EL (cell line): ENCODE measurements at regions not wholly inside any gene's neighbourhood (a gene's known extent, or its start where the extent isn't known, plus 50 kb on each side); places are given as distances from the start of the nearest gene placed in this dataset.
A peak's percentile ranks its signal among the peaks of the same experiment; 100 is the strongest.

ENCODE experiments used
- DNase-seq: peaks from one replicate; pipeline ENCODE4 v3.0.0-alpha.2; 2016

- DNase-seq = no peak
These were observed 460.5 kb upstream of the GHITM start for GRCh38 chr10:83678850-83679249.

- DNase-seq = no peak
These were observed 458.8 kb upstream of the GHITM start for GRCh38 chr10:83680470-83680891.

GRCh38 chr10:83682414-83682813, 456.9 kb upstream of the GHITM start:
- no peak for DNase-seq

GRCh38 chr10:83685458-83685857, 453.9 kb upstream of the GHITM start:
- DNase-seq = no peak

- peak; percentile 1 for DNase-seq
These were observed 447.3 kb upstream of the GHITM start for GRCh38 chr10:83691791-83692596.

GRCh38 chr10:83698899-83699298, 440.4 kb upstream of the GHITM start:
- DNase-seq = no peak

- DNase-seq = no peak
These were observed 437.5 kb upstream of the GHITM start for GRCh38 chr10:83701799-83702198.

GRCh38 chr10:83702731-83703130, 436.6 kb upstream of the GHITM start:
- no peak for DNase-seq

- DNase-seq = no peak
These were observed 433.2 kb upstream of the GHITM start for GRCh38 chr10:83706120-83706519.

- DNase-seq = no peak
These were observed 432.2 kb upstream of the GHITM start for GRCh38 chr10:83706952-83707582.

- DNase-seq = no peak
These were observed 425.9 kb upstream of the GHITM start for GRCh38 chr10:83713423-83713822.

GRCh38 chr10:83723080-83723479, 416.2 kb upstream of the GHITM start:
- no peak for DNase-seq

GRCh38 chr10:83724471-83725241, 414.7 kb upstream of the GHITM start:
- DNase-seq = no peak

- DNase-seq = no peak
These were observed 413.7 kb upstream of the GHITM start for GRCh38 chr10:83725567-83725966.

- DNase-seq = no peak
These were observed 405.0 kb upstream of the GHITM start for GRCh38 chr10:83734278-83734677.

- no peak for DNase-seq
These were observed 403.3 kb upstream of the GHITM start for GRCh38 chr10:83736008-83736407.

GRCh38 chr10:83750604-83751003, 388.7 kb upstream of the GHITM start:
- no peak for DNase-seq

- DNase-seq = no peak
These were observed 385.8 kb upstream of the GHITM start for GRCh38 chr10:83753490-83753889.

- no peak for DNase-seq
These were observed 384.5 kb upstream of the GHITM start for GRCh38 chr10:83754857-83755256.

- no peak for DNase-seq
These were observed 379.2 kb upstream of the GHITM start for GRCh38 chr10:83760142-83760541.

GRCh38 chr10:83764666-83765065, 374.6 kb upstream of the GHITM start:
- DNase-seq = peak; percentile 2

GRCh38 chr10:83765731-83766130, 373.6 kb upstream of the GHITM start:
- no peak for DNase-seq

- DNase-seq = no peak
These were observed 370.0 kb upstream of the GHITM start for GRCh38 chr10:83769281-83769820.
